PC-3 (cell line): ENCODE measurements at regions not wholly inside any gene's neighbourhood (a gene's known extent, or its start where the extent isn't known, plus 50 kb on each side); places are given as distances from the start of the nearest gene placed in this dataset.

Source experiments
- ATAC-seq: fragments of 200-7000 bp; cut with Tn5 transposase; 2 replicates; pipeline ENCODE4 v1.9.1; 2020; ENCODE audit warnings: mild to moderate bottlenecking, moderate library complexity
- BruUV-seq: library from RNA; stranded (reverse); fragments of 400-500 nt; replicated peaks from 2 replicates; lab custom pipeline; 2021; lab: Mats Ljungman, UMichigan
- CTCF ChIA-PET: fragments of 300-600 bp; sonication (Branson Sonifier 250); formaldehyde crosslinking; loops from one replicate; lab custom pipeline; 2022; ENCODE audit warnings: antibody characterized with exemption; lab: Charles Lee
- POLR2A ChIA-PET: fragments of 300-600 bp; sonication (Branson Sonifier 250); formaldehyde crosslinking; loops from one replicate; lab custom pipeline; 2022; ENCODE audit warnings: antibody characterized with exemption; ENCODE audit not compliant: unreplicated experiment; lab: Charles Lee
- DNase-seq: peaks from one replicate; pipeline ENCODE4 v3.0.0-alpha.2; 2015
- H2AFZ ChIP-seq: fragments of 300-600 bp; sonication (generic); 2 replicates; pipeline ENCODE4 v1.6.0; 2016; ENCODE audit warnings: antibody characterized with exemption, low read length
- H3F3A ChIP-seq: fragments of 300-600 bp; sonication (generic); one replicate; pipeline ENCODE4 v1.6.0; 2017; ENCODE audit warnings: antibody characterized with exemption, low read length, control low read depth, mild to moderate bottlenecking; ENCODE audit not compliant: unreplicated experiment
- H3K27ac ChIP-seq: fragments of 300-600 bp; sonication (generic); 2 replicates; pipeline ENCODE4 v1.5.1; 2016; ENCODE audit warnings: mild to moderate bottlenecking, low read length
- H3K27me3 ChIP-seq: fragments of 300-600 bp; sonication (generic); 2 replicates; pipeline ENCODE4 v1.6.1; 2016; ENCODE audit warnings: low read length, mixed read lengths
- H3K36me3 ChIP-seq: fragments of 300-600 bp; sonication (generic); 2 replicates; pipeline ENCODE4 v1.6.1; 2016; ENCODE audit warnings: low read depth, mixed run types, low read length, mixed read lengths
- H3K4me1 ChIP-seq: fragments of 300-600 bp; sonication (generic); 2 replicates; pipeline ENCODE4 v1.5.1; 2016; ENCODE audit warnings: low read length; ENCODE audit not compliant: insufficient read depth
- H3K4me2 ChIP-seq: fragments of 300-600 bp; sonication (generic); 2 replicates; pipeline ENCODE4 v1.6.0; 2016; ENCODE audit warnings: low read length
- H3K4me3 ChIP-seq: fragments of 300-600 bp; sonication (generic); 2 replicates; pipeline ENCODE4 v1.5.1; 2016; ENCODE audit warnings: mild to moderate bottlenecking, low read length, mixed read lengths
- H3K79me2 ChIP-seq: fragments of 300-600 bp; sonication (generic); 2 replicates; pipeline ENCODE4 v1.6.1; 2017; ENCODE audit warnings: low read length, mixed read lengths
- H3K9ac ChIP-seq: fragments of 300-600 bp; sonication (generic); 2 replicates; pipeline ENCODE4 v1.6.0; 2016; ENCODE audit warnings: mild to moderate bottlenecking, low read length
- H3K9me2 ChIP-seq: fragments of 300-600 bp; sonication (generic); replicated peaks from 2 replicates; pipeline ENCODE4 v1.6.1; 2016; ENCODE audit warnings: mixed run types, low read length, mixed read lengths
- H3K9me3 ChIP-seq: fragments of 300-600 bp; sonication (generic); 2 replicates; pipeline ENCODE4 v1.6.1; 2016; ENCODE audit warnings: low read length, mixed read lengths
- H4K20me1 ChIP-seq: fragments of 300-600 bp; sonication (generic); 2 replicates; pipeline ENCODE4 v1.6.1; 2016; ENCODE audit warnings: low read length, mixed read lengths
- EZH2 ChIP-seq: fragments of 300-600 bp; sonication (generic); IDR thresholded peaks from one replicate; pipeline ENCODE4 v1.6.1; 2017; ENCODE audit warnings: antibody characterized with exemption, mild to moderate bottlenecking, low read length; ENCODE audit not compliant: unreplicated experiment
- EZH2phosphoT487 ChIP-seq: fragments of 300-600 bp; sonication (generic); IDR thresholded peaks from 2 replicates; pipeline ENCODE4 v1.6.1; 2018; ENCODE audit warnings: mild to moderate bottlenecking, antibody characterized with exemption, low read length, borderline replicate concordance
- intact Hi-C: fragments of 100-400 bp; cut with micrococcal nuclease; formaldehyde crosslinking; loops from 2 replicates; pipeline ENCODE4 v1.9.0; 2023
- TF ChIP-seq, protein P1 (sequence below): fragments of 300-600 bp; sonication (generic); conservative IDR thresholded peaks from 2 replicates; pipeline ENCODE4 v1.5.1; 2017; ENCODE audit warnings: antibody characterized with exemption, low read depth, mild to moderate bottlenecking, low read length

DNA sequence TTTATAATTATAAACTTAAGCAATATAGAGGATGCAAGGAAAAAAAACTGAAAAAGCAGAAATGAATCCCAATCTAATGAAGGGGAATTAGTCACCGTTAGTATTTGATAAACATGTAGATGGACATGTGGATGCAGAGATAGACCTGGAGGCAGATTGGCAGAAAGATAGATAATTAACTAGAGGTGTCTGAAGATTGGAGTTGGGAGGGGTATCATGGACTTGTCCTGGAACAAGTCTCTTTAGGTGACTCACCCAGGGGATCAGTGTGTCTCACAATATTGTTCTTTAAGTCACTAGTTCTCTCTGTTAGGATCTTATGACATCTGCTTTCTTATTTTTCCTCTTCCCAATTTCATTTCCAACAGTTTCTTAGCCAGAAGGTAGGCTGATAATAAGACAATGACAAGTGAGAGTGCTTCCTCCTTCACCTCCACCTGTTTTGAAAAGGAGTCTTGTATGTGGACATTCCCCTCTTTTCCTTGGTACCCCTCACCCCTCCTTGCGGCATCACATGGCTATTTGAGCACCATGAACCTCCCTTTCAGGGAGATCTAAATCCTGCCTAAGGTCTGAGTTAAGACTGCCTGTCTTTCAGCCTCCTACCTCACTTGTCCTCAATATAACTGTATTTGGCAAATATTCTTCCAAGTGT lies 987.7 kb downstream of the TSN start:
- H3K36me3 ChIP-seq: no peaks in the 10 kb centered on the region
- no peak overlapping the region for H3K4me2 ChIP-seq
- POLR2A ChIA-PET: no interaction called here
- H3K9me2 ChIP-seq: no peaks in the 10 kb centered on the region
- no peak for ATAC-seq
- DNase-seq: no peak
- CTCF ChIA-PET: no interaction called here
- H3K79me2 ChIP-seq: no peaks in the 10 kb centered on the region
- BruUV-seq: no TSS peak
- H3K9me3 ChIP-seq: no peaks in the 10 kb centered on the region
- H3K9ac ChIP-seq: no peak overlapping the region
- no peak overlapping the region for H2AFZ ChIP-seq
- no peaks in the 10 kb centered on the region for H3K27me3 ChIP-seq
- no peaks in the 10 kb centered on the region for H3F3A ChIP-seq
- H3K27ac ChIP-seq: no peak overlapping the region
- intact Hi-C loops: loop anchor here (10.0 kb wide), 2 partner anchors 288 to 622 kb away; no protein-coding TSS in a partner anchor
- H3K4me1 ChIP-seq: peaks cover 7% of the 10 kb centered on the region
- H4K20me1 ChIP-seq: no peaks in the 10 kb centered on the region
- TF ChIP-seq, protein P1, sequence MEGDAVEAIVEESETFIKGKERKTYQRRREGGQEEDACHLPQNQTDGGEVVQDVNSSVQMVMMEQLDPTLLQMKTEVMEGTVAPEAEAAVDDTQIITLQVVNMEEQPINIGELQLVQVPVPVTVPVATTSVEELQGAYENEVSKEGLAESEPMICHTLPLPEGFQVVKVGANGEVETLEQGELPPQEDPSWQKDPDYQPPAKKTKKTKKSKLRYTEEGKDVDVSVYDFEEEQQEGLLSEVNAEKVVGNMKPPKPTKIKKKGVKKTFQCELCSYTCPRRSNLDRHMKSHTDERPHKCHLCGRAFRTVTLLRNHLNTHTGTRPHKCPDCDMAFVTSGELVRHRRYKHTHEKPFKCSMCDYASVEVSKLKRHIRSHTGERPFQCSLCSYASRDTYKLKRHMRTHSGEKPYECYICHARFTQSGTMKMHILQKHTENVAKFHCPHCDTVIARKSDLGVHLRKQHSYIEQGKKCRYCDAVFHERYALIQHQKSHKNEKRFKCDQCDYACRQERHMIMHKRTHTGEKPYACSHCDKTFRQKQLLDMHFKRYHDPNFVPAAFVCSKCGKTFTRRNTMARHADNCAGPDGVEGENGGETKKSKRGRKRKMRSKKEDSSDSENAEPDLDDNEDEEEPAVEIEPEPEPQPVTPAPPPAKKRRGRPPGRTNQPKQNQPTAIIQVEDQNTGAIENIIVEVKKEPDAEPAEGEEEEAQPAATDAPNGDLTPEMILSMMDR: no peak
- TF ChIP-seq EZH2 (no peak), EZH2phosphoT487 (no peak)
- no peak overlapping the region for H3K4me3 ChIP-seq

DNA sequence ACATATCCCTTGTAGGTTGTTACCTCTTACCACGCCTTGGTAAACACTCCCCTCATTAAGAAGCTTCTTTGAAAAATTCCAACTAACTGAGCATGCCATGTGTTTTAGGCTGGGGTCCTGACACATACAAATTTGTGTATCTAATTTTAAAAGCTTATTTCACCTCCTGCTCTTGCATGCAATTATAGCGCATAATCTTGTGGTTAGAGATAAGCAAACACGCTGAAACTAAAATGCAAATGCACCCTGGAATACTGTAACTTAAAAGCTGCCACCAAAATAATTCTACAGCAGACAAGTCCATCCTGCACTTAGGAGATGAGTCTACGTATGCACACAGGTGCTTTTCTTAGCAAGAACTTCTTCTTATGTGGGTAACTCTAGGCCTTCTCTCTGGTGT lies 990.2 kb downstream of the TSN start:
- no peaks in the 10 kb centered on the region for H3K79me2 ChIP-seq
- H3K27me3 ChIP-seq: no peaks in the 10 kb centered on the region
- ChIA-PET CTCF (no interaction called here), POLR2A (no interaction called here)
- no peaks in the 10 kb centered on the region for H3K9me2 ChIP-seq
- TF ChIP-seq, protein P1: no peak
- TF ChIP-seq EZH2: no peak
- no peak for TF ChIP-seq EZH2phosphoT487
- no TSS peak for BruUV-seq
- no peak overlapping the region for H3K9ac ChIP-seq
- intact Hi-C loops: loop anchor here (5.0 to 10.0 kb wide), 5 partner anchors 103 to 1272 kb away; no protein-coding TSS in a partner anchor
- H4K20me1 ChIP-seq: no peaks in the 10 kb centered on the region
- peaks cover 23% of the 10 kb centered on the region for H3K4me1 ChIP-seq
- no peak overlapping the region for H2AFZ ChIP-seq
- no peak overlapping the region for H3K27ac ChIP-seq
- H3K9me3 ChIP-seq: no peaks in the 10 kb centered on the region
- no peak for ATAC-seq
- H3F3A ChIP-seq: no peaks in the 10 kb centered on the region
- H3K4me3 ChIP-seq: no peak overlapping the region
- H3K4me2 ChIP-seq: no peak overlapping the region
- no peak for DNase-seq
- no peaks in the 10 kb centered on the region for H3K36me3 ChIP-seq

DNA sequence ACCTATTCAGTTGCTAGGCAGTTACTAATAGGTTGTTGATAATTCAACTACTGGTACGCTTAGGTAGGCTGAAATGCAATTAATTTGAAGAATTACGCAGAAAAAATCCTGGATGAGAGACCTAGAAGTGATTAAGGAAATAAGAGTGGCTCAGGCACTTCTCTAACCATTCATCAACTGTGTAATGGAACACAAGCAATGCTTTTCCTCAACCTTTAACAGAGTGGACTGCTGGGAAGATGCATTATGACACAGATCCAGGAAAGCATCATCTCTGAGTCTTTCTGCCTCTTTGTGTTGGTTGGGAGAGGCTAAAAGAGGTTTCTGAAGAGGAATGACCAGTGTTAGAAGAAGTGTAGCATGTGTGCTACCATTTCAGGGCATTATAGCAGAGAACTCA lies 992.2 kb downstream of the TSN start:
- peak overlapping the region; percentile 96 for H3K27ac ChIP-seq
- H3K4me1 ChIP-seq: peaks cover 23% of the 10 kb centered on the region
- no peaks in the 10 kb centered on the region for H3K9me3 ChIP-seq
- no TSS peak for BruUV-seq
- H2AFZ ChIP-seq: no peak overlapping the region
- peak overlapping the region; percentile 30 for H3K4me2 ChIP-seq
- TF ChIP-seq EZH2 (no peak), EZH2phosphoT487 (no peak)
- TF ChIP-seq, protein P1: no peak
- H3K27me3 ChIP-seq: no peaks in the 10 kb centered on the region
- POLR2A ChIA-PET: no interaction called here
- no peaks in the 10 kb centered on the region for H3K79me2 ChIP-seq
- DNase-seq (no peak), ATAC-seq (no peak)
- no peak overlapping the region for H3K4me3 ChIP-seq
- intact Hi-C loops: loop anchor here (1.0 to 10.0 kb wide), 15 partner anchors 83 to 1270 kb away; no protein-coding TSS in a partner anchor
- no peaks in the 10 kb centered on the region for H3F3A ChIP-seq
- CTCF ChIA-PET: no interaction called here
- H4K20me1 ChIP-seq: no peaks in the 10 kb centered on the region
- peak overlapping the region; percentile 43 for H3K9ac ChIP-seq
- H3K9me2 ChIP-seq: no peaks in the 10 kb centered on the region
- H3K36me3 ChIP-seq: no peaks in the 10 kb centered on the region
